ENCODE measurements at regions not wholly inside any gene's neighbourhood (a gene's known extent, or its start where the extent isn't known, plus 50 kb on each side); places are given as distances from the start of the nearest gene placed in this dataset.
A peak's percentile ranks its signal among the peaks of the same experiment; 100 is the strongest.
"Not testable (repeated sequence)": the region's sequence is repeated elsewhere in the genome, so short reads cannot be mapped to it uniquely, and the experiment has no call there.

DNA sequence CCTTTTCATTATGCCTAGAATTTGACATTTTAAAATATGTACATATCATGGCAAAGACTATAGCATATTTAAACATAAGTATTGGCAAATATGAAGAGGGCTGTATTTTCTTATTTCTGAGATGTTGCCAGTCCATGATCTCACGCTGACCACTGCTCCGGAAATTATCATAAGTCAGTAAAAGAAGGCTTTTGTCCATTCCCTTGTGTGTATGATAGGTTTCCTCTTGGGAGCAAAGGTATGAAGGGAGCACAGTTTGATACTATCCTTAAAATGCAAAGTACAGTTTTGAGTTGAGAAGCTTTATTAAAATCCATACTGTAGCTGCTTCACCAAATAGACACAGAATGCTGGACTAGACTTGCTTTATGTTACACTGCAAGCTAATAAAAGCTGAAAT is 52.6 kb upstream of the AGA start:
- DNase-seq, result no peak

DNA sequence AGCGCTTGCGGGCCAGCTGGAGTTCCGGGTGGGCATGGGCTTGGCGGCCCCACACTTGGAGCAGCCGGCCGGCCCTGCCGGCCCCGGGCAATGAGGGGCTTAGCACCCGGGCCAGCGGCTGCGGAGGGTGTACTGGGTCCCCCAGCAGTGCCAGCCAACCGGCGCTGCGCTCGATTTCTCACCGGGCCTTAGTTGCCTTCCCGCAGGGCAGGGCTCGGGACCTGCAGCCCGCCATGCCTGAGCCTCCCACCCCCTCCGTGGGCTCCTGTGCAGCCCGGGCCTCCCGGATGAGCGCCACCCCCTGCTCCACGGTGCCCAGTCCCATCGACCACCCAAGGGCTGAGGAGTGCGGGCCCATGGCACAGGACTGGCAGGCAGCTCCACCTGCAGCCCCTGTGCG is 53.4 kb upstream of the AGA start:
- not testable (repeated sequence) for DNase-seq

DNA sequence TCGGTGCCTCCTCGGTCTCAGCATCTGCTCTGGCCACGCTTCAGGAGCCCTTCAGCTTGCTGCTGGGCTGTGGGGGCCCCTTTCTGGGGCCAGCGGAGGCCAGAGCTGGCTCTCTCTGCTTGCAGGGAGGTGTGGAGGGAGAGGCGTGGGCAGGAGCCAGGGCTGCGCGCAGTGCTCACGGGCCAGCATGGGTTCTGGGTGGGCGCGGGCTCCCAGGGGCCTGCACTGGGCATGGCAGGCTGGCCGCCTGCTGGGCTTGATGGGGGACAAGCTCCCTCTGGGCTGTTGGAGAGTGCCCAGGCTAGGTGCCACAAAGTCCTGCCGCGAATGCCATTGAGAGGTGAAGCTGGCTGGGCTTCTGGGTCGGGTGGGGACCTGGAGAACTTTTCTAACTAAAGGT is 57.3 kb upstream of the AGA start:
- DNase-seq, result no peak

DNA sequence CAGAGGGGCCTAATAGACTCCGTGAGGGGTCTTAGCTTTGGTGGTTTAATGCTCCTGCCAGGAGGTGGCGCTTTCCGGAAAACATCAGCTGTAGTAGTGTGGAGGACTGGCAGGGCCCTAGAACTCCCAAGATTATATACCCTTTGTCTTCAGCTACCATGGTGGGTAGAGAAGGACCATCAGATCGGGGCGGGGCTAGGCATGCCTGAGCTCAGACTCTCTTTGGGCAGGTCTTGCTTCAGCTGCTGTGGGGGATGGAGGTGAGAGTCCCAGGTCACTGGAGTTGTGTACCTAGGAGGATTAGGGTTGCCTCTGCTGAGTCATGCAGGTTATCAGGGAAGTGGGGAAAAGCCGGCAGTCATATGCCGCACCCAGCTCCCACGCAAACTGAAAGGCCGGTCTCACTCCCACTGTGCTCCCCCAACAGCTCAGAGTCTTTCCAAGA is 63.0 kb upstream of the AGA start:
- DNase-seq, result no peak

DNA sequence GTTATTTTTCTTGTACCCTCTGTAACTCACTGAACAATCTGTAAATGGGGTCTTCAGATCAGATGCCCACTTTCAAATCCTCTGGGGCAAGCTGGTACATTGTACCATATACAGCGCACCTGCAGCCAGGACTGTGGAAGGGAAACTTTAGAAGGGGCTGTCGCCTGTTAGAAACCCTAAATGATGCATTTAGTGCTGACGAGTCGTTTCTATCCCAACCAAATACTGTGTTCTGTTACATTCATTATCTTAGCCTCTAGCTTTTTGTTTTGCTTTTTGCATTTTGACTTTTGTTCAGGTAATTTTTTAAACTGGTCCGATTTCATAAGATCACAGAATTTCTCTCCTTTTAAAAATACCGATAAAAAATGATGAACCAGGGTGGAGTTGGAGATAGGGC is 66.4 kb upstream of the AGA start:
- DNase-seq, result no peak

DNA sequence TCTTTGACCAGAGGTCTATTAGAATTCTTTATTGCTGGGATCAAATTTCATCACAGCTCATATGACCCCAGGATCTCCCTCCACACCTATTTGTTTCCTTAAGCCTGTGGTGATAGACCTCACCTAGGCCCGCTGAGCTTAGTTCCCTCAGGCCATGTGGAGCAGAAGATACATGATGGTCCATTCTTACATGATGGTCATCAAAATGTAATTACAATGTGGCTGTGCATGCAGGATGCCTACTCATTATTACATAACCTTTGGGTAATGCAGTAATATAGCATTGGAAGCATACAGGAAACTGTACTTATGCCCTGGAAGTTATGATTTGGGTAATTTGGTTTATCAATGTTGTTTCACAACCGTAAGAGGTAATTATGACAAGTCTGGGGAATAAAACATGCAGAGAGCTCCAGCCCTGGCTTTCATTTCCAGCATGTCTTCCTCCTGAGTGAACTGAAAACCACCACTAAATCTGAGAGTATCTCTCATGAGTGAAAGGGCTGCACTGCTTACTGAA is 67.0 kb upstream of the AGA start:
- DNase-seq, result no peak

DNA sequence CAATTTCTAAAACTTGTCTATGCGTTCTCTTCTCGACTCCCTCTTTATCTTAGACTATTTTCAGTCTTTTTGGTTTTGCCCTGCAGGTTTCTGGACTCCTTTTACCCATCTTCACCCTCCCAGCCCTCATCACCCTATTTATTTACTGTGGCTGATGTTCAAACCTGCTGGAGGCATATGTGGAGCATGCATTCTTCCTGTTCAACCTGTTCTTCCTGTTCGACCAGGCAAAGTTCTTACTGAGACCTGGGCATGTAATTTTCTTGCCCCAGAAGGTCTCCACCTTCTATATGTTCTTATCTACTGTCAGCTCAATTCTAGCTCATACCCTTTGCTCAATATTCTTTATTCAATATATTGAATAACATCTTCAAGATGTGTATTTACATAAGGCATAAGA is 69.4 kb upstream of the AGA start:
- DNase-seq, result peak; percentile 19

DNA sequence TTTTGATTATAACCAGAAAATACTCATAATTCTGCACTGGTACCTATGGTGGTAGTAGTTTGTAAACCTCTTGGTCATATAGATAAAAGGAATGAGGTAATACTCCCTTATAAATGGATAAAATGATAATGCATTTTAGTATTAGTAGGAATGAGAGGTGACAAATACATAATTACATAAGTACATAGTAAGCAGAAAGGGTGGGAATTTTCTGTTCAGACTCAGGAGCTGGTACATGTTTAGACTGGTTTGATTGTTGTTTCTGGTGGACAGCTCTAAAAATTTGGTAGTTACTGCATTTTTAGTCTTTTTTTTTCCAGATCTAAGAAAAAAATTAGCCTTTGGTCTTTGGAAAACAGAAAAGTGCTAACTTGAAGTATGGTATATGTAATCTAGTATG is 70.4 kb upstream of the AGA start:
- DNase-seq, result no peak

DNA sequence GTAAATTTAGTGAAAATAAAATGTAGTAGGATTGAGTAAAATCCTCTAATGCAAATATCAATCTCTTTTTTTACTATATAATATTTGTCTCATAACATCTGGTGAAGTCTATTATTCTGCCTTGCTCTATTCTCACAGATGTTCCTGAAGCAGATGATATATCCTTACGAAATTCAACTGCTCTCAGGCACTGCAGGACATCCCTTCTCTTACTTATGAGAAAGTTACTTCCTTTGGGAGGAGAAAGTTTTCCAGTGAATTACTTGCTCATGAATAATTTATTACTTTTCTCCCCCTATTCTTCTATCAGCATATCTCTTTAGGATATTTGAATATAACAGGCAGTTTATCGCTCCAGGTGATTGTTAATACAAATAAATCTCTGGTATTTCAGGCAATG is 75.6 kb upstream of the AGA start:
- DNase-seq, result no peak

DNA sequence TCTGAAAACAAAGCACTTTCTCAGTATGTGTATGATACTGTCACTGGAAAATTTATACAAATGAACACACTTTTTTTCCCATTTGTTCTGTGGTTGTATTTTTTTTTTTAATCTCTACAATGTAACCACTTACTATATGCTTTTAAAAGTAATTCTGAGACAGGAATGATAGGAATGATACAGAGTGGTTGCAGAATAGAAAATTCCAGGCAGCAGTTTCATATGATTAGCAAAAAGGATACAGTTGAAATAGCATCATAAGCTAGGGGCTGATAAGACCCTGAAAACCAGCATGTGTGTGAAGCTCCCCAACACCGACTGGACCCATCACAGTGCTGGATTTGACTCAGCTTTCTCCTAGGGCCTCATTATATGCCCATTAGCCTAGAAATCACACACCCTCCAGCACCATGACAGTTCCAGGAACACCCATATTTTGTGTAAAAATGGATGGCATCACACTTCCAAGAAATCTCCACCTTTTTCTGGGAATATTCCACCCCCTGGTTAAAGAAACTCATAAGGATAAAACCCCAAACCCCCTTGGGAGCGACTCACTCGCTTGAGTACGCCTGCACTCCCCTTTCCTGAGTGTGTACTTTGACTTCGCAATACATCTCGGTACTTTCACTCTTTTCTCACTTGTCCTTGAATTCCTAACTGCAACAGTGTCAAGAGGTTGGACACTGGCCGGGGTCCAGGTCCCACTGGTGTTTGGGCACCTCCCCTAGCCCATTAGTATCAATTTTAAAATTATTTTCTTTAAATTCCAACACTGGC is 77.4 kb upstream of the AGA start:
- DNase-seq, result no peak

DNA sequence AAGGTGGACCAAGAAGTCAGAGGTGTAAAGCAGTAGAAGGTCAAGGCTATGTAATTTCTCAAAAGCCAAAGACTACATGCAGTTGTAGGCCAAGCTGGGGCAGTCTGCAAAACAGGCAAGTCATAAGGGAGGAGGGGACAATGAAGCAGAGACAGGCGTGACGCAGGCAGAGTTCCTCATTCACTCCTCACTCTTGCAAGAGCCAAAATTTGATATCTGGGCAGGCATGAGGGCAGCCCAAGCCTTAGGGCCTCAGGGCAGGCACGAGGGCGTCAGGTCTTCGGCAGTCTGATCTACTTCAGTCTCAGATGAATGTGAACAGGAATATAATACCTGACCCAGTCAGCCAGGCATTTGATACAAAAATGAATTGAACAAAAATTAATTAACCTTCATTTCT is 86.4 kb upstream of the AGA start:
- DNase-seq, result no peak

DNA sequence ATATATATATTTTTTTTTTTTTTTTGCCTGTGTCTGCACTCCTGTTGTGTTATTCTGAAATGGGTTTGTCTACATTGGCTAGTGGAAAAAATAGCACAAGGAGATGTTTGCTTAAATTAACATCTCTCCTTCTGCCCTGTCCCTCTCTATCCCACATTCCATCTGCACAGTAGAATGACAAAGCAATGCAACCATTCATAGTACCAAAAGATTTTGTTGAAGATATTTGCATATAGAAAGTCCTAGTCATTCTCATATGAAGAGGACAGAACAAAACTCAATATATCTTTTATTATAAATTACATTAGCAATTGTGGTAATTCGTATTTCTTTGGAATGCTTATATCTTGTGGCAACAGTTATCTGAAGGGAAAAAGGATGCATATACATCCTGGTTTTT is 88.3 kb upstream of the AGA start:
- no peak for DNase-seq

DNA sequence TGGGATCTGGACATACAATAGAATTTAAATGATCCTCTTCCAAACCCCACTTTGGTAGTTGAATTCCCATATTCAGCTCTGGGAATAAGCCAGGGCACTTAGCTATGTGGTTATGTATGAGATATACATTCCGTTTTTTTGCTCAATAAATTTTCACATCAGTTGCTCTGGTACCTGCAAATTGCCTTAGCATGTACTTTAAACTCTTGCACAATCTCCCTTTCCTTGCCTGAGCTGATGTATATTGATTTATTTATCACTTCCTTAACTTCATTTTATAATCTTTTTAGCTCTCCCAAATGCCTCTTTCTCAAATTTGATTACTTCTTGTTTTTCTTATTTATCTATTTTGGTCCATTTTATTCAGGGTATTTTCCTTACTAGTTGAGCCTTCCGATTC is 90.1 kb upstream of the AGA start:
- no peak for DNase-seq

DNA sequence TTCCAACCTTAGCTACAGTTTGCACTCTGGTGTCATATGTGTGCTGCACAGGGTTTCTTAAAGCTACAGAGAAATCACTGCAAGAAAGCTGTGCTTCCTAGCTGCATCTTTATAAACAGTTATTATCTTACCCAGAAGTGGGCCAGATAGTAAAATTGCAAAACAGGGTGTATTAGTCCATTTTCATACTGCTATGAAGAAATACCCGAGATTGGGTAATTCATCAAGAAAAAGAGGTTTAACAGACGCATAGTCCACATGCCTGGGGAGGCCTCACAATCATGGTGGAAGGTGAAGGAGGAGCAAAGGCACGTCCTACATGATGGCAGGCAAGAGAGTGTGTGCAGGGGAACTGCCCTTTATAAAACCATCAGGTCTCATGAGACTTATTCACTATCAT is 92.6 kb upstream of the AGA start:
- DNase-seq, result not testable (repeated sequence)

DNA sequence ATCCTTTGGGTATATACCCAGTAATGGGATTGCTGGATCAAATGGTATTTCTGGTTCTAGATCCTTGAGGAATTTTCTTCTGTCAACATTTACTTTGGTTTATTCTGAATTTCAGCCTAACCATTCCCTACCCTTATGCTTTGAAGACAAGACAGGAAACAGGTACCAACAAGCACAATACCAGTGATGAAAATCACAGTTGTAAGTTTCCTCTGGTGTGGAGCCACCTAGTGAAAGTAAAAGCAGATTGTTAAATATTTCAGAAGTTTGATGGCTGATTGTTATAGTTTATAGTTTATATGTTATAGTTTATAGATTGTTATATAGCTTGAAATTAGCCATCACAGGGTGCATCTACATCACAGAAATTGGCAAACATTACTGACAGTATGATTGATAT is 104.5 kb upstream of the AGA start:
- no peak for DNase-seq

DNA sequence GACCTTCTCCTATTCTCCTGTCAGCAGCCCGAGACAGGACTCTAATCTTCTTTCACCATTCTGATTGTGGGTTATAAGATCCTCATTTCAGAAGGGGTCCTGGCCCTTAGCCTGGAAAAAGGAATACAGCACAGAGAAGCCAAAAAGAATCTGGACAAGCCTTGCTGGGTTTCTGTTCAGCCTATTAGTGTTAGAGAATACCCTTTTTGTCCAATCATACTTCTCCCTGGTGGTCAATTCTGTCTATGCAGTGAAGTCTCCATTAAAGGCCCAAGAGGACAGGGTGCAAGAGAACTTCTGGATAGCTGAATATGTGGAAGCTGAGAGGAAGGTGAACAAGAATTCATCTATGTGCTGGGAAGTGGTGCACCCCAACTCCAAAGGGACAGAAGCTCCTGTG is 105.7 kb upstream of the AGA start:
- no peak for DNase-seq

DNA sequence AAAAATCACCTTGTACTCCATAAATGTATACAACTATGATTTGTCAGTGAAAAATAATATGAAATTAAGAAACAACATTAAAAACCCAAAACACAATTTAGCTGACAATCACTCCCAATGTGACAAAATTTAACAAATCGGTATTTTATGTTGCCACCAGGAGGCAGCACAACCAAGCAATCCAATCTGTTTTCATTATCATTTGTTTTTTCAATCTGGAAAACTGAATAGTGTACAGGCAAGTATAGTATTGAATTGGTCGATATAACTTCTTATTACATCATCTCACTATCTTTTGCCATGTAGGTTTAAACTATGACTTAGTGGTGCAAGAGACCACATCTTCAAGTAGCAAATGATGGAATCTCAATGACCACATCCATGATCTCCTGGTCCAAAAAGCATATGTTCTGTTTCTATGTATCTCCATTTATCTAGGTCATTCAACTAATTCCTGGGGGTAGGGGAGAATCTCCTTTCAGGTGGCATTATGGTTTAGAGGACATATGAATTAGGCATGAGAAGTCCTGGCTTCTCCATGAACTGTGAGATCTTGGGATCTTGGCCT is 112.9 kb upstream of the AGA start:
- DNase-seq, result no peak

DNA sequence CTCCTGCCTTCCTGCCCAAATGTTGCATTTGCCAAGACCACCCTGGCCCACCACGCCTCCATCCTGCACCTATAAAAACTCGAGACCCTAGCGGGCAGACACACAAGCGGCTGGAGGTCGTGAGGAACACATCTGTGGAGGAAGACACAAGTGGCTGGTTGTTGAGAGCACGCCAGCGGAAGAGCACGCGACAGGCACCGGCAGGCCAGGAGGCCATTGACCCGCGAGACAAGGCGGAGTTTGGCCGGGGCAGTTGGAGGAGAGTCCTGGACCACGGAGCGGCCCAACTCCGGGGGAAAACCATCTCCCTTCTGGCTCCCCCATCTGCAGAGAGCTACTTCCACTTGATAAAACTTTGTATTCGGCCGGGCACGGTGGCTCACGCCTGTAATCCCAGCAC is 115.2 kb upstream of the AGA start:
- DNase-seq, result no peak

DNA sequence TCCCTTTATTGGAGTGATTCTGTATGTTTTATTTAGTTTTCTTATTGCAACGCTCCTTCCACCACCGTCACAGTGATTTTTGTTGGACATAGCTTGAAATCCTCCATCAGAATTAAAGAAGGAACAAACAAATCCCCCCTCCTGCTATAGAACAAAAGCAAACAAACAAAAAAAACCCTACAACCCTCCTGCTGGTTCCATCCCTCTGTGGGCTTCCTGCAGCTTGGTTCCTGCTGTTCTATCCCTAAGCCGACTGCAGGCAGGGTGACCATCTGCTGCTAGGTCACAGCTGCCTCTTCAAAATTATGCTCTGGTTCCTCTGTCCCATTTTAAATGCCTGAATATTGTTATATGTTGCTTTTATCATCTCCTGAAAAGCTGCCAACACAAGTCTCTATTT is 116.8 kb upstream of the AGA start:
- DNase-seq, result no peak

DNA sequence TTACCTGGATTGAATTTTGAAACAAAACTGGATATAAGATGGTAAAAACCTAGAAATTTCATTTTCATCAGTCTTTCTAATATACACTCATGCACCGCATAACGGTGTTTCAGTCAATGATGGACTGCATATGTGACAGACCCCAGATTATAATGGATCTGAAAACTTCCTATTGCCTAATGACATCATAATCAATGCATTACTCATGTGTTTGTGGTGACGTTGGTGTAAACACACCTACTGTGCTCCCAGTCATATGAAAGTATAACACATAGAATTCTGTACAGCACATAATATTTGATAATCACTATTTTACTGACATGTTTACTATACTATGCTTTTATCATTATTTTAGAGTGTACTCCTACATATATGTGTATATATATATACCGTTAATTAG is 119.9 kb upstream of the AGA start:
- no peak for DNase-seq

DNA sequence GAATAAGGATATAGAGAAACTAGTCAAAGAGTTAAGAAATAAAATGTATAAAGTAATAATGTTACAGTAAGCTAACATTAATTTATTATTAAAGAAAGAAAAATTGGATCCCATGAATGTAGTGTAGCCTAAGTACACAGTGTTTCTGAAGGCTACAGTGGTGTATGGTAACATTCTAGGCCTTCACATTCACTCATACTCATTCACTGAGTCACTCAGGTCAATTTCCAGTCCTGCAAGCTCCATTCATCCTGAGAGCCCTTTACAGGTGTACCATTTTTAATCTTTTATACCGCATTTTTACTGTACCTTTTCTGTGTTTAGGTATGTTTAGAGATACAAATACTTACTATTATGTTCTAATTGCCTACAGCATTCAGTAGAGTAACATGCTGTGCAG is 120.6 kb upstream of the AGA start:
- DNase-seq, result no peak

DNA sequence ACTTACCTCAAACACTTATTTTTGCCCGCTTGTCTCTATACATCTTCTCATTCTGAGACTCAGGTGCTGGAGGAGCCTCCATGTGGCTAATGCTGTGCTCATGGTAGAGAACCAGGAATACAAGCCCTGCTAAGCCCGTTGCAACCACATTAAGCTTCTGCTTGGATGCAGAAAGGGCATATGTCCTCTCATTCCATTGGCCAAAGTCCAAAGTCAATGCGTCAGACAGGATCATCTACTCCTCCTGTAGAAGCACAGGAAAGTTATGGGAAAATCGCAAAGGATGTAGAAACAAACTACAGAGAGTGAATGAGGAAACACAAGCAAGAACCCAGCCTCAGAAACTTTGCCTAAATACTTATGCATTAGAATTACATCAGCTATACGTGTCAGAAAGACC is 124.5 kb upstream of the AGA start:
- DNase-seq, result no peak

DNA sequence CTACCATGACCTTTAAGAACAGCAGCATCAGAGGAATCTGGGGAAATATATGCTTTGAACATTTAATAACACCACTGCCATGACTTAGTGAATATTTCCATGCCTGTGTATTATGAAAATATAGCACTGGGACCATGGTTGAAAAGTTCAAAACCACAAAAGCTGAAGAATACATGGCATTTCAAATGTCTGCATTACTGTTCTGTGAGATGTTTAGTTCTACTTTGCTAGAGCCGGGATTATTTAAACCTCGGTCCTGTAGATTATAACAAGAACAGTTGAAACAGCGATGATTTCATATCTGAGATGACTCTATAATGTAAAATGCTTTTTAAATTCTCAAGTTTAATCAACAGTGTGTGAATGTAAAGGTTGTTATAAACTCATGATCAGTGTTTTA is 126.7 kb upstream of the AGA start:
- DNase-seq, result no peak

DNA sequence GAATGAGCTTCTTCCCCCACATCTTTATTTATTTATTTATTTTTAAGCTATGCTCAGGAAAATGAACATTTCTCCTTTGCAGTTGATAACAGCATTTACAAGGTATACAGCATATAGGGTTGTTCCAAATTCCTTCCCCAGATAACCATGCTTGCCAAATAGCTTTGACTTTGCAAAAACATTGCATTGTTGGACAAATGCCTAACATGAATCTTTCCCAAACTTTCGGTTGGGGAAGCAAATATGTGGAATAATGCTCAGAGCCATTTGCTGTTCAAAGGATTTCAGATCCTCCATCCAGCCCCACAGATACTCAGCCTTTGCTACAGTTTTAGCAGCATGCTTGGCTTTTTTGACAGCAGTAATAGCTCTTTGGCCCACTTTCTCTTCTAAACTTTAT is 127.2 kb upstream of the AGA start:
- no peak for DNase-seq

DNA sequence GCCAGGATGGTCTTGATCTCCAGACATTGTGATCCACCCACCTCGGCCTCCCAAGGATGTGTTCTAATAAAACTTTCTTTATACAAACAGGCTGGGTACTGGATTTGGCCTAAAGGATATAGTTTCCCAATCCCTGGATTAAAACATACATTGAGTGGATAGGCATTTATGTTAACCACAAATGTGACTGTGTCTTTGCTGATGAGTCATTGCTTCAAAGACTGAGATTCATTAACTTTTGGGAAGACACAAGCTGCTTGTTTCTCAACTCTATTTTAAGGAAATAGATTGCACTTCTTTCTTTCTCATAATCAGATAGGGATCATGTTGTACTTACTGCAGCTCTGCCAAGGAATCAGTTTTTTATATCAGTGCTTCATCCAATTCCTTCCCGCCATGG is 131.3 kb upstream of the AGA start:
- DNase-seq, result no peak
